22Rv1 (cell line): ENCODE measurements at regions not wholly inside any gene's neighbourhood (a gene's known extent, or its start where the extent isn't known, plus 50 kb on each side); places are given as distances from the start of the nearest gene placed in this dataset.

Source experiments
- H3K27ac ChIP-seq: fragments of 450-650 bp; 2 replicates; pipeline ENCODE4 v1.5.1; 2017
- CTCF ChIP-seq: fragments of 450-650 bp; IDR thresholded peaks from 2 replicates; pipeline ENCODE4 v1.5.1; 2017; ENCODE audit warnings: mild to moderate bottlenecking
- ZFX ChIP-seq: fragments of 450-650 bp; IDR thresholded peaks from 2 replicates; pipeline ENCODE4 v1.6.1; 2017; ENCODE audit warnings: antibody characterized with exemption, borderline replicate concordance

DNA sequence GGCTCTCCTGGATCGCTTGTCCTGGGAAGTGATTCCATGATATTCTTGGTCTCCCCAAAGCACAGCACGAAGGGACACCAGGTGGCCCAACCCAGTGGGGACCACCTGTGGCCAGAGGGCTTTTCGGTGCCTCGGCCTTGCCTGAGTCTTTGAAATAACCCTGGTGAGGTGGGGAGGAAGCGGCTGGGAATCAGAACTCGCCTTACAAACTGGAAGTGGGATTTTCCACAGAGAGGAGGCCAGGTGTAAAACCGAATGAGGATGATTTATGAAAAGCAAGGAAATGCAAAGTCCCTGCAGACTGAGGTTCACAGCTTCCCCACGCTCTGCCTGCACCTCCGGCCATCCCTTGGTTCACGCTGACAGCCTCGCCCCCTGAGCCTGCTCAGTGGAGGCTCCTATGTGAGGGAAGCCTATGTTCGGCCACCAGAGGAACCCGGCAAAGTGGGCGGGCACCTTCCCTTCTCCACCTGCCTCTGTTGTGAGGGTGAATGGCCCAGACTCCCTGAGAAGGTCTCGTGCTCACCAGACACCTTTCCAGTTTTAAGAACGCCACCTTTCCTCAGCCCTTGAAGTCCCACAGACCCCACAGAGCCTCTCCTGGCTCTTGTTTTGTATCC, 133.8 kb upstream of the CST7 start:
- TF ChIP-seq CTCF (no peak), ZFX (no peak)
- no peak overlapping the region for H3K27ac ChIP-seq

GRCh38 chr20:24815931-24816330, 133.1 kb upstream of the CST7 start:
- TF ChIP-seq ZFX (no peak), CTCF (no peak)
- H3K27ac ChIP-seq, result no peak overlapping the region

- no peak for TF ChIP-seq ZFX
- TF ChIP-seq CTCF, result no peak
- no peak overlapping the region for H3K27ac ChIP-seq
These were observed 132.6 kb upstream of the CST7 start for GRCh38 chr20:24816431-24816830.

GRCh38 chr20:24816907-24817306, 132.2 kb upstream of the CST7 start:
- no peak overlapping the region for H3K27ac ChIP-seq
- TF ChIP-seq ZFX, result no peak
- TF ChIP-seq CTCF, result no peak

- H3K27ac ChIP-seq, result no peak overlapping the region
- TF ChIP-seq CTCF, result no peak
- TF ChIP-seq ZFX, result no peak
These were observed 131.7 kb upstream of the CST7 start for GRCh38 chr20:24817351-24817750.

GRCh38 chr20:24818056-24818455, 131.0 kb upstream of the CST7 start:
- TF ChIP-seq ZFX, result no peak
- no peak for TF ChIP-seq CTCF
- no peak overlapping the region for H3K27ac ChIP-seq

- no peak for TF ChIP-seq ZFX
- TF ChIP-seq CTCF, result no peak
- no peak overlapping the region for H3K27ac ChIP-seq
These were observed 129.6 kb upstream of the CST7 start for GRCh38 chr20:24819331-24819965.
